Mucosa of stomach (tissue), 1 donor: ENCODE measurements at regions not wholly inside any gene's neighbourhood (a gene's known extent, or its start where the extent isn't known, plus 50 kb on each side); places are given as distances from the start of the nearest gene placed in this dataset.
A peak's percentile ranks its signal among the peaks of the same experiment; 100 is the strongest.
"Not testable (repeated sequence)": the region's sequence is repeated elsewhere in the genome, so short reads cannot be mapped to it uniquely, and the experiment has no call there.

Experiments
- H3K27me3 ChIP-seq: one replicate; pipeline ENCODE4 v1.7.0; 2013; ENCODE audit warnings: mild to moderate bottlenecking, low read length; ENCODE audit not compliant: control insufficient read depth, insufficient read depth
- H3K36me3 ChIP-seq: one replicate; pipeline ENCODE4 v1.7.0; 2013; ENCODE audit warnings: low read length; ENCODE audit not compliant: control insufficient read depth, insufficient read depth
- H3K4me1 ChIP-seq: one replicate; pipeline ENCODE4 v1.7.0; 2013; ENCODE audit warnings: mild to moderate bottlenecking, low read length; ENCODE audit not compliant: control insufficient read depth, insufficient read depth
- H3K4me3 ChIP-seq: one replicate; pipeline ENCODE4 v1.7.0; 2013; ENCODE audit warnings: low read length
- H3K9ac ChIP-seq: one replicate; pipeline ENCODE4 v1.7.0; 2013; ENCODE audit warnings: mild to moderate bottlenecking, low read length, moderate library complexity
- H3K9me3 ChIP-seq: one replicate; pipeline ENCODE4 v1.7.0; 2013; ENCODE audit warnings: mild to moderate bottlenecking, low read length, moderate library complexity; ENCODE audit not compliant: control insufficient read depth
- donor health status: Pancreatic carcinoma.

DNA sequence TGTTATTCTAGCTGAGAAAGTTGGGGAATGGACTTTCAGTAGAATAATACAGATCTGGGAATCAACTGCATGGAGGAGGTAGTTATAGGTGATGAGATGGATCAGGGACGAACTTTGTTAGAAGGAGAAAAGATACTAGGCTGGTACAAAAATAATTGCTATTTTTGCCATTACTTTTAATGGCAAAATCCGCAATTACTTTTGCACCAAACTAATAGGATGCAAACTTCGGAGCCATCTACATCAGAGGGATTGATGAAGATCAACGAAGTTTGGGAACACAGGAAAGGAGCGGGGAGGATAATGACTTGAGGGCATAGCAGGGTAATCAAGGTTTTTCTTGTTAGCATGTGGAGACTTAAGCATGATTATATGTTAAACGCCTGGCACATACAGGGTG lies 111.9 kb downstream of the DEFB131A start:
- not testable (repeated sequence) for H3K4me3 ChIP-seq, H3K4me1 ChIP-seq, H3K36me3 ChIP-seq, H3K9ac ChIP-seq, H3K27me3 ChIP-seq, H3K9me3 ChIP-seq

DNA sequence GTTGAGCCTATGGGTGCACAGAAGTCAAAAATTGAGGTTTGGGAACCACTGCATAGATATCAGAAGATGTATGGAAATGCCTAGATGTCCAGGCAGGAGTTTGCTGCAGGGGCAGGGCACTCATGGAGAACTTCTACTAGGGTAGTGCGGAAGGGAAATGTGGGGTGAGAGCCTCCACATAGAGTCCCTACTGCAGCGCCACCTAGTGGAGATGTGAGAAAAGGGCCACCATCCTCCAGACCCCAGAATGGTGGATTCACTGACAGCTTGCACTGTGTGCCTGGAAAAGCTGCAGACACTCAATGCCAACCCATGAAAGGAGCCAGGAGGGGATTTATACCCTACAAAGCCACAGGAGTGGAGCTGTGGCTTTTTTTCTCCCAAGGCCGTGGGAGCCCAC lies 133.7 kb downstream of the DEFB131A start:
- H3K36me3 ChIP-seq, H3K4me3 ChIP-seq, H3K9ac ChIP-seq, H3K9me3 ChIP-seq, H3K27me3 ChIP-seq, H3K4me1 ChIP-seq: not testable (repeated sequence)

DNA sequence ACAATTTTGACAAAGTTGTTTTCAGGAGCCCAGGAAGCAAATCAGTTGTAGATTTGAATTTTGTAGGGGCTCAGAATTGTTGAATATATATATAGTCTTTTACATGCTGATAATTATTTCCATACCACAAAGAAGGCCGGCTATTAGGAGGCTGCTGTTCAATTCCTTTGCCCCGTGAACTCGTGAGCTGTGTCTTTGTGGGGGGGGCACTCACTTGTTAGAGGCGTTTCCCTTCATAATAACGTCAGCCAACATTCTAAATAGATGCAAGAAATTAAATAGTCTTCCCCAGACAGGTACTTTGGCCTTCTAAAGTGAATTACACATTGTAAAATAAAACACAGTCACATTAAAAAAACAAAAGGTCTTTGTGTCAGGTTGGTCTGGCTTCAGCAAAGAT lies 138.7 kb downstream of the DEFB131A start:
- H3K4me1 ChIP-seq, H3K9me3 ChIP-seq: not testable (repeated sequence)

DNA sequence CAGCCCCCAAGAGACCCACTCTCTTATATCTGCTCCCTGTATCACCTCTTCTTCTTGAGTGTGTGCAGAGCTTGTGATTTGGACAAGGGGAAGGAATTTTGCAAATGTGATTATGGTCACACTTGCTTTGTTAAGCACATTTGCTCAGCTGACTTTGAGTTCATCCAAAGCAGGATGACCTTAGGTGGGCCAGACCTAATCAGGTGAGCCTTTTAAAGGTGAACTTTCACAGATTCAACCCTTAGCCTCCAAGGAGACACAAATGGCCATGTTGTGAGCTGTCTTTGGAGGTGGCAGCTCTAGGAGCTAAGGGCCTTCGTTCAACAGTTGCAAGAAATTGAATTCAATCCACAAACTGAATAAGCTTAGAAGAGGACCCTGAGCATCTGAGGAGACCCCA lies 147.8 kb downstream of the DEFB131A start:
- no peak overlapping the region for H3K9ac ChIP-seq
- no peak overlapping the region for H3K4me3 ChIP-seq
- H3K27me3 ChIP-seq = no peaks in the 10 kb centered on the region
- no peaks in the 10 kb centered on the region for H3K9me3 ChIP-seq
- H3K36me3 ChIP-seq = no peaks in the 10 kb centered on the region
- H3K4me1 ChIP-seq = peaks cover 10% of the 10 kb centered on the region

More for the DNA sequence above, 138.7 kb downstream of the DEFB131A start:
- not testable (repeated sequence) for H3K27me3 ChIP-seq, H3K9ac ChIP-seq, H3K36me3 ChIP-seq, H3K4me3 ChIP-seq

DNA sequence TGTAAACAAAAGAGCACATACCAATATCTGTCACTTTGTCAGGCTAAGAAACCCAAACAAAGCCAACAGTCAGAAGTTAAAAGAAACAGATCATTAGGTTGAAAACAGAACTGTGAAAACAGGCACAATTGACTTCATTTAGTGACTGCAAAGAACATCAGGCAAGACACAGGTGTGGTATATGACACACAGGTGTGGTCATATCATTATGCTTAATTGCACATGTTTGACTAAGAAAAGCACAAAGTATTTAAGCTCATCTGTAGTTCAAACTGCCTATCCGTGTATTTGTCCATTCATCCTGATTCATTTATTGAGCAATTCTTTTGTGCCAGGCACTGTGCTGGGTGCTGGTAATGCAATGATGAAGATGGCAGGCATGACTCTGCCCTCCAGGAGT lies 150.7 kb downstream of the DEFB131A start:
- H3K4me1 ChIP-seq = peaks cover 10% of the 10 kb centered on the region
- H3K27me3 ChIP-seq = no peaks in the 10 kb centered on the region
- no peak overlapping the region for H3K4me3 ChIP-seq
- no peaks in the 10 kb centered on the region for H3K36me3 ChIP-seq
- H3K9me3 ChIP-seq = no peaks in the 10 kb centered on the region
- H3K9ac ChIP-seq = no peak overlapping the region

DNA sequence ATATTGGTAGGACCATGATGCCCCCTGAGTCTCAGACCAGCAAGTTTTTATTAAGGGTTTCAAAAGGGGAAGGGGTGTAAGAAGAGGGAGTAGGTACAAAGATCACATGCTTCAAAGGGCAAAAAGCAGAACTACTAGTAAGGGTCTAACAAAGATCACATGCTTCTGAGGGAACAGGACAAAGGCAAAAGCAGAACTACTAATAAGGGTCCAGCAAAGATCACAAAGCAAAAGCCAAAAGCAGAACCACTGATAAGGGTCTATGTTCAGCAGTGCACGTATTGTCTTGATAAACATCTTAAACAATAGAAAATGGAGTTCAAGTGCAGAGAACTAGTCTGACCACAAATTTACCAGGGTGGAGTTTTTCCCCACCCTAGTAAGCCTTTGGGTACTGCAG lies 151.3 kb downstream of the DEFB131A start:
- not testable (repeated sequence) for H3K36me3 ChIP-seq, H3K9ac ChIP-seq, H3K4me1 ChIP-seq, H3K4me3 ChIP-seq, H3K9me3 ChIP-seq, H3K27me3 ChIP-seq

DNA sequence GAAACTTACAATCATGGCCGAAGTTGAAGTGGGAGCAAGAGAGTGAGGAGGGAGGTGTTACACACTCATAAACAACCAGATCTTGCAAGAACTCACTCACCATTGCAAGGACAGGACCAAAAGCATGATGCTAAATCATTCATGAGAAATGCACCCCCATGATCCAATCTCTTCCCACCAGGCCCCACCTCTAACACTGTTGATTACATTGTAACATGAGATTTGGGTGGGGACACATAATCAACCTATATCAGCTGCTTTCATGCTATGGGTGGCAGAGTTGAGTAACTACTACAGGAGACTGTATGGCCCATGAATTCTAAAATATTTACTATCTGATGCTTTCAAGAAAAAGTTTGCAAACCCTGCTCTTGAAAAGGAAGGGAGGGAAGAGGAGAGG lies 155.1 kb downstream of the DEFB131A start:
- Histone ChIP-seq H3K27me3 (no peaks in the 10 kb centered on the region), H3K9ac (no peak overlapping the region), H3K4me3 (no peak overlapping the region), H3K4me1 (peaks cover 18% of the 10 kb centered on the region), H3K9me3 (no peaks in the 10 kb centered on the region), H3K36me3 (no peaks in the 10 kb centered on the region)

DNA sequence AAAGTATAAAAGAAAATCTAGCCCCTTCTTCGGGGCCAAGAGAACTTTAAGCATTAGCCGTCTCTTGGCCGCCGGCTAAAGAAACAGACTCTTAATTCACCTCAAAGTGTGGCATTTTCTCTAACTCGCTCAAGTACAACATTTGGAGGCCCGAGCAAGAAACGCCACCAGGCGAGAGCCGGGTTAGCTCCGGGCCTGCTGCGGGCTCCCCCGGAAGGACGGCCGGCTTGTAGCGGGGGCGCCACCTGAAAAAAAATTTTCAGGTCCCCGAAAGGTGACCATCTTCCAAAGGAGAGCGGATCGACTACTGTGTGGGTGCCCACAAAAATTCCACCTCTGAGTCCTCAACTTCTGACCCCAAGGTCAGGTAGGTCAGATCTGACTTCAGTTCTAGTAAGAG lies 156.0 kb downstream of the DEFB131A start:
- Histone ChIP-seq H3K4me1 (peaks cover 15% of the 10 kb centered on the region), H3K9ac (no peak overlapping the region), H3K9me3 (no peaks in the 10 kb centered on the region), H3K36me3 (no peaks in the 10 kb centered on the region), H3K4me3 (no peak overlapping the region), H3K27me3 (no peaks in the 10 kb centered on the region)

DNA sequence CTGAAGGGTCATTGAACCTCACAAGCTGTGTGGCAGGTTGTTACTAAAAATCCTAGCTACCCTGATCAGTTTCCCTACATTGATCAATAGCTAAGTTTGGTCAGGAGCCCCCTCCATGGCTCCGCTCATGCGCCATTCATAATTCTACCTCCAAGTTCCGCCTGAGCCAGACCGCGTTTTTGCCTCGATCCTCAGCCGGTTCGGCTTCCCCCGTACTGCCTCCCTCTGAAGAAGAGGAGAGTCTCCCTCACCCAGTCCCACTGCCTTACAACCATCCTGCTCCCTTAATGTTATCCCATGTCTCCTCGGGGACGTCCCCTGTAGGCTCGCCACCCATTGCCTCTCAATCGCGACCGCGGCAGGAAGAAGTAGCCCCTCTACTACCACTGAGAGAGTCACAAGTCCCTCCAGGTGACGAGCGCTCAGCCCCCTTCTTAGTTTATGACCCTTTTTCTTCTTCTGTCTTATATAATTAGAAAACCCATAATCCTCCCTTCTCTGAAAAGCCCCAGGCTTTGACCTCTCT lies 158.2 kb downstream of the DEFB131A start:
- H3K27me3 ChIP-seq = no peaks in the 10 kb centered on the region
- H3K9me3 ChIP-seq = no peaks in the 10 kb centered on the region
- no peak overlapping the region for H3K4me3 ChIP-seq
- H3K9ac ChIP-seq = no peak overlapping the region
- H3K4me1 ChIP-seq = peaks cover 16% of the 10 kb centered on the region
- no peaks in the 10 kb centered on the region for H3K36me3 ChIP-seq

DNA sequence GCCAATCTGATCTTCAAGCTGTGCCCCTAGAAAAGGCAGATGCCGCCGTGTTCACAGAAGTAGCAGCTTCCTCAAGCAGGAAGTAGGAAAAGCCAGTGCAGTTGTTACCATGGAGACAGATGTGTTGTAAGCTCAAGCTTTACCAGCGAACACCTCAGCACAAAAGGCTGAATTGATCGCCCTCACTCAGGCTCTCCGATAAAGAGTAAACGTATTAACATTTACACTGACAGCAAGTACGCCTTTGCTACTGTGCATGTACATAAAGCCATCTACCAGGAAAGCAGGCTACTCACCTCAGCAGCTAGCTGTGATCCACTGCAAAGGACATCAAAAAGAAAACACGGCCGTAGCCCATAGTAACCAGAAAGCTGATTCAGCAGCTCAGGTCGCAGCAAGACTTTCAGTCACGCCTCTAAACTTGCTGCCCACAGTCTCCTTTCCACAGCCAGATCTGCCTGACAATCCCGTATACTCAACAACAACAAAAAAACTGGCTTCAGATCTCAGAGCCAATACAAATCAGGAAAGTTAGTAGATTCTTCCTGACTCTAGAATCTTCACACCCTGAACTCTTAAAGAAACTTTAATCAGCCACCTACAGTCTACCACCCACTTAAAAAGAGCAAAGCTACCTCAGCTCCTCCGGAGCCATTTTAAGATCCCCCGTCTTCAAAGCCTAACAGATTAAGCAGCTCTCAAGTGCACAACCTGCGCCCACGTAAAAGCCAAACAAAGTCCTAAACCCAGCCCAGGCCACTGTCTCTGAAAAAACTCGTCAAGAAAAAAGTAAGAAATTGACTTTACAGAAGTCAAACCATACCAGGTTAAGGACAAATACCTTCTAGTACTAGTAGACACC lies 160.0 kb downstream of the DEFB131A start:
- H3K9ac ChIP-seq = peak overlapping the region; percentile 56
- peaks cover 16% of the 10 kb centered on the region for H3K4me1 ChIP-seq
- H3K4me3 ChIP-seq, H3K27me3 ChIP-seq, H3K36me3 ChIP-seq, H3K9me3 ChIP-seq: not testable (repeated sequence)

DNA sequence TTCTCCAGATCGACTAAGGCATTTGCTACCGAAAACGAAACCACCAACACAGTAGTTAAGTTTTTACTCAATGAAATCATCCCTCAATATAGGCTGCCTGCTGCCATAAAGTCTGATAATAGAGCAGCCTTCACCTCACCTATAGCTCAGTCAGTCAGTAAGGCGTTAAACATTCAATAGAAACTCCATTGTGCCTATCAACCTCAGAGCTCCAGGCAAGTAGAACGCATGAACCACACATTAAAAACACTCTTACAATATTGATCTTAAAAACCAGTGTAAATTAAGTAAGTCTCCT lies 160.6 kb downstream of the DEFB131A start:
- Histone ChIP-seq H3K9ac (peak overlapping the region; percentile 49), H3K4me1 (peaks cover 16% of the 10 kb centered on the region)
- H3K4me3 ChIP-seq, H3K36me3 ChIP-seq, H3K9me3 ChIP-seq, H3K27me3 ChIP-seq: not testable (repeated sequence)

DNA sequence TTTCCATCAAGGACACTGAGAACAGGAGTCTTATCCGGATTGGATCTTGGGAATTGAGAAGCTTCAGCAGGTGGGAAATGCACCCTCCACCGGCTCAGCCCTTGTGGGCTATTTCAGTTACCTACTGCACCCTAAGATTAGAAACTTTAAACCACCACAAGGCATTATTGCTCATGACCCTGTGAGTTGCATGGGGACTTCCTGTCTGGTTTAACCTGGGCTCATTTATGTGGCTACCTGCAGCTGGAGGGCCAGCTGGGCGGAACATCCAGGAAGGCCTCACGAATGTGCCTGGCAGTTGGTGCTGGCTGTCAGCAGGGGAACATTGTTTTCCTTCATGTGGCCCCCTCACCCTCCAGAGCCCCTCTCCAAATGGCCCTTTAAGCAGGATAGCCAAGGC lies 164.1 kb downstream of the DEFB131A start:
- Histone ChIP-seq H3K27me3 (no peaks in the 10 kb centered on the region), H3K4me3 (no peak overlapping the region), H3K4me1 (peaks cover 16% of the 10 kb centered on the region), H3K36me3 (no peaks in the 10 kb centered on the region), H3K9ac (no peak overlapping the region), H3K9me3 (no peaks in the 10 kb centered on the region)

DNA sequence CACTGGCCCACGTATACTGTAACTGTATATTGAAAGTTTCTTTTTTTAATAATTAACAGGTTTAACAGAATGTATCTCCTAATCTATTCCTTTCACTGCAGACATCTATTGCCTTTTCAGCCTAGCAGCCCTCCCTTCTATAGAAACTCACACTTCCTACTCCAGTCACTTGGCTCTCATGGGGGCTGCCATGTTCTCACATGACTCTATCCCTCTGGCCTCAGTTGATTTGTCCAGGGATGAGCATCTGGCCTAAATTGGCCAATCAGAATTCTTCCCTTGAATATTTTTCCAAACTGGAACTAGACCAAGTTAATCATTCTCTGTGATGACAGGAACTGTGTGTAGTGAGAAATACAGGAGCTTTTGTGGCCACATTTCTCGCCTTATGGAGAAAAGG lies 166.1 kb downstream of the DEFB131A start:
- not testable (repeated sequence) for H3K9me3 ChIP-seq, H3K9ac ChIP-seq, H3K27me3 ChIP-seq, H3K4me3 ChIP-seq, H3K36me3 ChIP-seq, H3K4me1 ChIP-seq
